Activated CD8-positive, alpha-beta memory T cell treated with anti-CD3 and anti-CD28 coated beads for 36 hours (primary cell): ENCODE measurements at regions not wholly inside any gene's neighbourhood (a gene's known extent, or its start where the extent isn't known, plus 50 kb on each side); places are given as distances from the start of the nearest gene placed in this dataset.

Experiments used
- CTCF ChIA-PET: fragments of 350-600 bp; sonication (Branson Sonifier 250); formaldehyde crosslinking; loops from one replicate; lab custom pipeline; 2021; ENCODE audit warnings: antibody characterized with exemption; lab: Charles Lee
- POLR2A ChIA-PET: fragments of 350-600 bp; sonication (Branson Sonifier 250); formaldehyde crosslinking; loops from one replicate; lab custom pipeline; 2021; ENCODE audit warnings: antibody characterized with exemption; lab: Charles Lee

DNA sequence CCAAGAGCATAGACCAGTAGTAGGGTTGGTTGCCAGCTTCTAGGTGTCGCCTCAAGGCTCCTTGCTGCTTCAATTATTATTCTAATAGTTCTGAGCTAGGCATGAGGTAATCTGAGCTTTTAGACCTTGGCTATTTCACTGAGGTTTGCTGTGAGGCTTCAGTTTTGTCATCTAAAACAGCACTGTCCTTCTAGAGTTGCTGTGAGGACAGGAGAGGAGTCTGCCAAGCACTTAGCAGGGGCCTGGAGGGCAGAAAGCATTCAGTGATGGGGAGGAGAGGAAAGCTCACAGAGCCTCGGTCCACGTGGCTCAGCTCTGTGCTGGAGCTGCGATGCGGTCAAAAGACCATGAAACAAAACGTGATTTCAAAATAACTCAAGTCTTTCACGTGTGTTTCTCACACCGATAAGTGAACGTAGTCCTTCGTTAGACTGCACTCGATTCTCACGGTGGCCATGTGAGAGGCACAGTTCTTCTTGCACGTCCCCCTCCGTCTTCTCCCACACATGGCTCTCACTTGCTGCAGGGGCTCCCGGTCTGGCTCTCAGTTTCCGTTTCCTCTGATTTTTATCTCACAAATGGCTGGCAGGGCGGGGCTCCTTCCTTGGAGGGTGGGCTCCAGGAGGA lies 113.7 kb downstream of the B3GNT2 start:
- ChIA-PET POLR2A (no interaction called here), CTCF (interaction anchor here (1.2 kb wide), 1 partner anchor 23 kb away, joined by 3 read pairs; no protein-coding TSS in a partner anchor)

DNA sequence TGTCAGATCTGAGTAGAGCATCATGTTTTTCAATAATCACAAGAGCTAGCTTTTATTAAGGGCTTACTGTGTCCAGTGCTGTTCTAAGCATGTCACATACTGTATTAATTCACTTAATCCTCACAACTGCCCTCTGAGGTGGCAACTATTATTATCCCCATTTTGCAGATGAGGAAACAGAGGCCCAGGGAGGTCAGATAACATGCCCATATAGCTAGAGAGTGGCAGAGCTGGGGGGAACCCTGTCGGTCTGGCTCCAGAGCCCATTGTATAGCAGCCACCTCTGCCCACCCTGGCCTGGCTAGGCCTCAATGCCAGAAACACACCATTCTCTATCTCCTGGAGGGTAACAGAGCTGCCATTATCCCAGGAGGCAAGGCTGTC lies 113.2 kb downstream of the B3GNT2 start:
- CTCF ChIA-PET = no interaction called here

DNA sequence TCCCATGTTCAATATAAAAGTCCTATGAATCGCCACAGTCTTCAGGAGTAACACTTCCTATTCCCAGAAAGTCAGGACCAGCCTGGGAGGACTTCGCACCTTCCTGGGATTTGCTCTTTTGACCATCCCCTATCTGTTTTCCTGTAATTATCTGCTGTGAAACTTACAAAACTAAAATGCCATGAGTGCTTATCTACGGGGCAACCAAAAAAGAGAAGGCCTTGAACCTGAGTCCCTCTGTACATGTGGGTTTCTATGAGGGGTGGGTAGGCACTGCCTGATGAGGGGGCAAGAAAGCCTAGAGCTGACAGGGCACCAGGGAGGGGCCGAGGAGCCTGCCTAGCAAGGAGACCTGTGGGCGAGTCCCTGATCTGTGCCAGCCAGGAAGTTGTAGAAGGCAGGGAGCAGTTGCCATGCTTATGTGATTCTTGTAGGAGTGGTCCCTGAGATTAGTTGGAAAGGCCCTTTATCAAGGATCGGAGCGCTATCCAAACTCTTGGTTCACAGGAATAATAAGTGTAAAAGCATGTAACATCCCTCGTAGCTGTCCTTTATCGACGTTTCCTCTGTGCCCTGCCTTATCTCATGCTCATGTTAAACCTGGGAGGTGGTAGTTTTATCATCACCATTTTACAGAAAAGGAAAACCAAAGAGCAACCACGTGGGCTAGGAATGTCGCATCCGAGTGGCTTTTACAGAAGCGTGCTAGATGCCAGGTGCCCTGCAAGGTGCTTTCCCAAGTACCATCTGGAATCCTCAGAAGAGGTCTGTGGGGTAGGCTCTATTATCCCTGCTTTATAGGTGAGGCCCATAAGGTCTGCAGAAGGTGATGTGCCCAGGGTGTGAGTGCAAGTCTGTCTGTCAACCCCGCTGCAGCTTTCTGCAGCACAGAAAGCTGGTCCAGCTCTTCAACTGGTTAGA lies 111.8 kb downstream of the B3GNT2 start:
- POLR2A ChIA-PET = no interaction called here
- CTCF ChIA-PET = interaction anchor here (1.3 kb wide), 1 partner anchor 108 kb away, joined by 3 read pairs; no protein-coding TSS in a partner anchor

More for the DNA sequence above, 113.2 kb downstream of the B3GNT2 start:
- POLR2A ChIA-PET = no interaction called here

DNA sequence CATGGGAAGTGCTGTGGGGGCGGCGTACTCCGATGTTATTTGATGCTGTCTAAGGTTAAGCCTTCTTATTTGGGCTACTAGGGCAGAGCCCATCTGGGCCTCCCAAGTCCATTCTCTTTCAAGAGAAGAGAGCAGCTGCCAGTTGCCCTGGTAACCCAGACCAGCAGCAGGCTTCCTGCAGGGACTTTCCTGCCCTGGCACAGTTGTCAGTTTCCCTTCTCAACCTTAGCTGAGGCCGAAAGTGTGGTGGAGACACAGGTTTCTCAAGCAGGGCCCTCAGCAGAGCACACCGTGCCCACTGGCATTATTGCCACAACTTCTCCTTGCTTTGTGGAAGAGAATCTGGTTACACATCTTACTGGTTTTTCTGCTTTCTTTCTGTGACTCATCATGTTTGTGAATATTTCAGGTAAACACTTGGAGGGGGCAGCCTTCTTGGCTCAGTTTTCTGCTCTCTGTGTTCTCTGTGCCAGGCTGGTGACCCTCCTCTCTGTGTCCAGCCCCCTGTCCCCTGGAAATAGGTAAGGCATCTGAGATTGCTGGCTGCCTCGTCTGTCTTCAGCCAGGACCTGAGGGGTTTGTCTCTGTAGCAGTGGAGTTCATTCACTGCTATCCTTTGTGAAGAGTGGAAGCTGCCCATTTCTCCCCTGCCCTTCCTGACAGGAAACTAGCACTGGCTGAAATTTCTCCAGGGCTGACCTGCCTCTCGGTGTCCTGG lies 111.0 kb downstream of the B3GNT2 start:
- ChIA-PET POLR2A (no interaction called here), CTCF (interaction anchor here (1.3 kb wide), 1 partner anchor 107 kb away, joined by 3 read pairs; no protein-coding TSS in a partner anchor)

DNA sequence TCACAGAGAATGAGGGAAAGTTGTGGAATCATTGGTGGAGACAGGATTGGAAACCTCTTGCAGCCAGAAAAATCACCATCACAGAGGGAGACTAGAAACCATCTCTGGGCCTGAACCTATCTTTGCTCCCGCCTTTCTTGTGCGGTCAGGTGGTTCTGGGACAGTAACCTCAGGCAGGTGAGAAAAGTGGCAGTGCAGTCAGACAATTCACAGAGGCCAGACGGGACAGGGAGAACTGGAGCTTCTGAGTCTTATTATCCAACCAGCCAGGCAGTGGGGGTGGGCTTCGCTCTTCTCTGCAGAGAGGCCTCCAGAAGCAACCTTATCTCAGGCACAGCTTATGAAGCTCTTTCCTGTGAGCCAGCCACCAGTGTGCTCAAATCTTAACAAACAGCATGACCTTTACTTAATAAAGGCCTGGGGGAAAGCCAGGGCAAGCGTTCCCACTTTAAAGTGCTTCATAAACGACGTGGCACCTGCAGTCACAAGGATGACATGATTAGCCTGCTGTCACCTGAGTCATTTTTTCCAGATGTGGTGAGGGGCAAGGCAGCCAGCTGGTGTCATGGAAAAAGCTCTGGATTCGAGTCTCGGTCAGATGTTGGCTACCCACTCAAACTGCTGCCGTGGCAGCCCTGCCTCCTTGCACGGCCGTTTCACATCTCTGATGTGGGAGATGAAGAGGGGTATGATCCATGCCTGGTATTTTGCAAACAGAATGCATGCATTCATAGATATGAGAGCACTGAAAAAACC lies 109.7 kb downstream of the B3GNT2 start:
- ChIA-PET POLR2A (interaction anchor here (2.2 kb wide), 1 partner anchor 106 kb away, joined by 19 read pairs; no protein-coding TSS in a partner anchor), CTCF (interaction anchor here (1.0 kb wide), 1 partner anchor 16 kb away, joined by 3 read pairs; no protein-coding TSS in a partner anchor)

DNA sequence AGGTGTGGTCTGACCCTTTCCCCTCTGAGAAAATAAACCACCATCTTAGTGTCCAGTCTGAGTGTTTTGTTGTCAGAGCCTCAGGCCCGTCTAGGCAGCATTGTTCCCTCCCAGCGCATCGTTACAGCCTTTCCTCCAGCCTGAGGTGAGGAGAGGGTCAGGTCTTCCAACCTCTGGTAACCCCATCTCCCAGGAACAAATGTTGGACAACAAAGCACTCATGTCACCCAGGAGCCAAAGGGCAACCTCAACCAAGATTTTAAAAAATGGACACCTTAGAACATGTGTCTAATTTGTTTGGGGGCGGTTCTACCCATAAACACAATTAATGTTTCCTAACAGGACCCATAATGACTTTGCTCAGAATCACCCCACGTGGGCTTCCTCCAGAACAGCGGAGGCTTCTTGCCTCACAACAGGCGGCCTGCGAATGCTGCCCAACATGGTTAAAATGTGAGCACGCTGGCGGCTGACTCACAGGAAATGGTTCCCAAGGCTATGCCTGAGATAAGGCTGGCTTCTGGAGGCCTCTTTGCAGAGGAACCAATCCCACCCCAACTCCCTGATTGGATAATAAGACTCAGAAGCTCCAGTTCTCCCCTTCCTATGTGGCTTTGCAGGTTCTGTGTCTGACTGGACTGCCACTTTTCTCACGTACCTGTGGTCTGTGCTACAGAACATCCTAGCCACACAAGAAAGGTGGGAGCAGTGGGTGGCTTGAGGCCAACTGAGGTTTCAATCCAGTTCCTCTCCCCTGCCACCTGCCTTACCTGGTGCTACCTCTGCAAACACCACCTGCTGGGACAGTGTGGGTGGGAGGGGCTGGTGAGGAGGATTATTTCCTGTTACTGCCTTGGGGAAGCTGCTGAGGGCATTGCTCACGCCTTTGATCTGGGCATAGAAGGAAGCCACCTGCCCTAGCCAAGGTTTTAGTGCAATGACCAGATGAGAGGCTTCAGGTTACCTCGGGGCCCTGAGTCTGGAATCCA lies 108.8 kb downstream of the B3GNT2 start:
- POLR2A ChIA-PET = interaction anchor here (1.3 to 2.2 kb wide), 2 partner anchors 28 to 105 kb away, joined by 3 to 19 read pairs; no protein-coding TSS in a partner anchor

DNA sequence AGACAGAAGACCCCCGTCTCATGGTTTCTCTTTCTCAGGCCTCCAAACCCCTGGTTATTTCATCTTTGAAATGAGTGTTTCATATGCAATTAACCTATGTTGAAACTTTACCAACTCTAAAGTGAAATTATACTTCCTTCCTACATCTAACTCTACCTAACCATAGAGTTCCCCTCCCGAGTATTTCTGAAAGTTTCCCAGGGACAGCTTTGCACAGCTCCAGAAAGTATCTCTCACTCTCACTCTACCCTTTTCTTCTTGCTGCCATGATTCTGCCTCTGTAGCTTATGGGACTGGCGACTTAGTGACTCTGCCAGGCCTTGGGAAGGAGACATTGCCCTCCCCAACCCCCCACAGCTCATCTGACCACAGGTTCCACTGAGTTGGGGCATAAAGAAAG lies 107.9 kb downstream of the B3GNT2 start:
- ChIA-PET POLR2A (interaction anchor here (1.3 kb wide), 1 partner anchor 29 kb away, joined by 3 read pairs; no protein-coding TSS in a partner anchor), CTCF (interaction anchor here (1.0 to 1.1 kb wide), 3 partner anchors 14 to 104 kb away, joined by 3 read pairs; no protein-coding TSS in a partner anchor)

More for the DNA sequence above, 108.8 kb downstream of the B3GNT2 start:
- CTCF ChIA-PET = interaction anchor here (1.0 kb wide), 1 partner anchor 17 kb away, joined by 3 read pairs; no protein-coding TSS in a partner anchor

DNA sequence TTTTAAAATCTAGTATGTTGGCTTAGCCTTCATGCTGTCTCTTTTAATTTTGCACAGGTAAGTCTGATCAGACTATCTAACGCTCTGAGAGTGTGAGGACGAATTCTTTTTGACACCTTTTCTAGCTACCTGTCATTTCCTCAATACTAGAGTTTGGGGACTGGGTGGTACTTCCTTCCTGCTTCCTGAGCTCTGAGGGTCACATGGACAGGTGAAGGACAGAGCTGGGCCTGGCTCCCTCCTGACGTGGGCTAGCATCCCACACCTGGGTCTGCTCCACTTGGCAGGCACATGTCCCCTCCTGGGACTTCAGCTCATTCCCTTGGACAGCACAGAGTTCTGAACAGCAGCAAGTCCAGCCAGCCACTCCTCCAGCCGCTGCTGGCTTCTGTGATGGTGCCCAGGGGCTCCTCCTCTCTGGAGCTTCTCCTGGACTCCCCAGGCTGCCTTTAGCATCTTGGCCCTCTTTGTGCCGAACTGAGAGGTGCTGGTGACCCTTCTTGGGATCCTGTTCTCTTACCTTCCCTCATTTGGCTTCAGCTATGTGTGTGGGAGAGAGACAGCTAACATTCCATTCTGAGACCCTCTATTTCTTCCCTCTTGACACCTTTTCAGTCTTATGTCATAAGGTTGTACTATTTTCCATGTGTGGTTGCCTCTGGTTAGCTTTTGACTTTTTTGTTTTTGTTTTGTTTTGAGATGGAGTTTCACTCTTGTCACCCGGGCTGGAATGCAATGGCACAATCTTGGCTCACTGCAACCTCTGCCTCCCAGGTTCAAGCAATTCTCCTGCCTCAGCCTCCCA lies 106.9 kb downstream of the B3GNT2 start:
- POLR2A ChIA-PET = interaction anchor here (0.6 to 1.0 kb wide), 3 partner anchors 102 to 1135 kb away, joined by 3 to 6 read pairs (median 3); no protein-coding TSS in a partner anchor
- CTCF ChIA-PET = interaction anchor here (0.6 to 1.1 kb wide), 4 partner anchors 13 to 103 kb away, joined by 3 read pairs; no protein-coding TSS in a partner anchor

DNA sequence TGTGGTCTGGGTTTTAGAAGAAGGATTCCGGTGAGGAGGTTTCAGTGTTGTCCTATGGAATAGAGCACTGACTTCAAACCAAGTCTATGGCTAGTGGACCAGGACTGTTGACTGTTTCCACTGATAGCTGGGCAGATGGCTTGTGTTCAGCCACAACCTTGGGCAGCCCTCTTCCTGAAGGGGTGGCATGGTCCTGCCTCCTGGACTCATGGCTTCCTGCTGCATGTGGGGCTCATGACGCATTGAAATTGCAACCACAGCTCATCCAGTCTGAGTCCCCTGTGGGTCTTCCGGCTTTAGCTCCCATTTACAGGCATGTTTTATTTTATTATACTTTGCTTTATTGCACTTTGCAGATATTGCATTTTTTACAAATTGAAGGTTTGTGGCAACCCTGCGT lies 105.0 kb downstream of the B3GNT2 start:
- ChIA-PET POLR2A (no interaction called here), CTCF (no interaction called here)

DNA sequence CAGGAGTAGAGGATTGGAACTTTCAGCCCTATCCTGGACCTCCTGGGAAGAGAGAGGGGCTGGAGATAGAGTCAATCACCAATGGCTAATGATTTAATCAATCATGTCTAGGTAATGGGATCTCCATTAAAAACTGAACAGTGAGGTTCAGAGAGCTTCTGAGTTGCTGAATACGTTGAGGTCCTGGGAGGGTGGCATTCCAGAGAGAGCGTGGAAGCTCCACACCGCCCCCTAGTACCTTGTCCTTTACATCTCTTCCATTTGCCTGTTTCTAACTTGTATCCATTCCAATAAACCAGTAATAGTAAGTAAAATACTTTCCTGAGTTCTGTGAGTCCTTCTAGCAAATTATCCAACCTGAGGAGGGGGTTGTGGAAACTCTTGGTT lies 101.7 kb downstream of the B3GNT2 start:
- ChIA-PET CTCF (no interaction called here), POLR2A (no interaction called here)

DNA sequence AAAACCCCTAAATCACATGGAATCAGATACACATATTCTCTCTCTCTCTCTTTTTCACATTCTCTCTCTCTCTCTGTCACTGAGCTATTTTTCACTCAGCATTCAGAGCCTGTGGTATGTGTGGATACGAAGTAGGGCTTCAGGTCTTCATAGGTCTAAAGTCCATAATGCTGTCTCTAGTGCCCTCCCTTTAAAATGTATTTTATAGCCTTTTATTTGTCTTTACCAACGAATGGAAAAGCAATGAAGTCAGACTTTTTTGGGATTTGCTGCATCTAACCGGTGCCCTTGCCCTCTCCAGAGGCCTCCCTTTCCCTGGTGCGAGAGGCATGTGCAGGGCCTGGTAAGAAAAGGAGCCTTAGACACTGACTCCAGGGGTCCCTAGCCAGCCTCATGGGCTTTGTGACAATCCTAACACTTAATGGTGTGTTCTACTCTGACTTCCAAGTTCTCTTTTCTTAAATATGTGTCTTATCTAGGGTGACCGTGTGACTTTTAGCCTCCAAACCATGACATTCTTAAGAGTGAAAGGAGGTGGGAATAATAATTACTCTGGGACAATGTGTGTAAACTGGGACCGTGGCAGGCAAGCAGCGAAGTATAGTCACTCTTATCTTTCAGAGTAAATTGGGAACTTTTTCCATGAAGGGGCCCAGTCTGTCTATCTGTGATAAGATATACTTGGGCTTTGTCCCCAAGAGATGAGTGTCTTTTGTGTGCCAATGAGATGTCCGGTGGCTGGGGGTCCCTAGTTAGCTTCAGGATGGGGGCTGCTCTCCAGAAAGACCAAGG lies 101.1 kb downstream of the B3GNT2 start:
- CTCF ChIA-PET = no interaction called here

DNA sequence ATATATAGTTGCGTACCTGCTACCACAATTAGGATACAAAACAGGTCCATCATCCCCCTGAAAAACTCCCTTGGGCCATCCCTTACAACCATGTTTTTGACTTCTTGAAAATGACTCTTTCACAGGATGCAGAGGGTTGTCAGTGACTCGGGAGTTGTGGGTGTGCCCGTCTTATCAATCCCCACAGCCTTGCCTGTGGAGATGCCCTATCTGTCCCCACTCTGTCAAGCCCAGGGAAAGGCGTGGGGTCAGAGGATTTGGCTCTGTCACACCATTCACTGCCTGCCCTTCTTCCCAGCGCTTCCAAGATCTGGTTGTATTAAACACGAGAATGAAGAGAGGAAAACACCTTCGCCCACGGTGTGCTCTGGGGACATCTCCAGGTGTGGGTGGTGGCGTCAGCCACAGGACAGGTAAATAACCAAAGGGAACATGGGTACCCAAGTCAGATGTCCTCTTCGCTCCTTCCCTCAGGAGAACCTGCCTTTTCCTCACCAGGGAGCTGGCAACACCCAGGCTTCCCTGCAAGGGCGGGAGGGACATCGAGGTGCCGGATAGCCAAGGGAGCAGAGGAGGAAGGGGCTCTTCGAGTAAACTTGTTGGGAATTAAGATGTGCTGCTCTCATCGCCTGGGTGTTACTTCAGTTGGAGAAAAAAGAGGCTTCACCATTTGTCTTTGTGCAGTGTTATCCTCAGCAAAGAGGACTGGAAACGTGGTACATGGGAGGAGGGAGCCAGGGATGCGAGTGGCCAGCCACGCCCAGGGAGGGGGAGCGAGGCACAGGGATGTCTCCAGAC lies 100.3 kb downstream of the B3GNT2 start:
- POLR2A ChIA-PET = no interaction called here
- CTCF ChIA-PET = no interaction called here

More for the DNA sequence above, 101.1 kb downstream of the B3GNT2 start:
- POLR2A ChIA-PET = no interaction called here

DNA sequence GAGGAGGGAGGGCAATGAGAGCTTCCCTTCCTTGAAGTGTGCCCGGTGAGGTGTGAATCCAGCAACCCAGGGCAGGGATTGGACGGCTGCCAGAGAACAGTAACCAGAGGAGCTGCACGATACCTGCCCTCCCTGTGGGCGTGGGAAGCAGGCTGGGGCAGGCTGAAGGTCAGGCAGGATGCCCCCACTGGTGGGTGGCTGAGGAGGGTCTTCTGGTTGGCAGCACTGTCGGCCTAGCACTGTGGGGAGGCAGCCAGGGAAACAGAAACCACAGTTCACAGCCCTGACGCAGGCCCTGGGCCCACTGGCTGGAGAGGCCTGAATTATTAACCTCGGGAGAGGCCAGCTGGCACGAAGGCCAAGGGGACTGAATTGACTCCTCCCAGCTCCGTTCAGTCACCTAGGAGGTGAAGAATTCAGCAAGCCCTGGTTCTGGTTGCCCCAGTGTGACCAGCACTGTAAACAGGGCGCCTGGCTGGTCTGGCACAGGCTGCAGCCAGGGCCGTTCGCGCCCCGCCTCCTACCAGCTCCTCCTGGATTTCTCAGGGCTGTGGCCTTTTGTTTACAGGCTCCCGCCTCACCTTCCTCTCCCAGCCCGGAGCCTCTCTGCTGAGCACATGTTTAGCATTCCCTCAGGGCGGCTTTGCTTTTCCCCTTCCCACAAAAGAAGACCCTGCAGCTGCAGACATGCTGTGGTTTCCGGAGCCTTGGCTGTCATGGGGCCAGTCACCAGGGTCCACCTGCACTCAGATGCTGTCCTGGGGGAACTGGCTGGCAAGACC lies 97.8 kb downstream of the B3GNT2 start:
- ChIA-PET CTCF (no interaction called here), POLR2A (no interaction called here)

DNA sequence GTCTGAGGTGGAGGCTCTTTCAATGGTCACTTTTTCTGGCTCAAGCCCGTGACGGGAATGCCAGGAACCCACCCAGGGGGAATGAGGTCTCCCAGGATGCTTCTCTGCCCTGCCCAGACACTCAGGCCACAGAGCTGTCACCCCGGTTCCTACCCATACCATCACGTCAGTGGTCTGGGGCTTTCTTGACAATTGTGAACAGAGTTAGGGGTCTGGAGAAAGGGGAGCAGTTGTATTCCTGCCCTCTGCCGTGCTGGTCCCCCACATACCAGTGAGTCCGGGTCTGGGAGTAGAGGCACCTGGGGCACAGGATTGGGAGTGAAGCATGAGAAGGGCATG lies 97.2 kb downstream of the B3GNT2 start:
- POLR2A ChIA-PET = no interaction called here
- CTCF ChIA-PET = no interaction called here
